OCI-LY1 (cell line): ENCODE measurements at regions not wholly inside any gene's neighbourhood (a gene's known extent, or its start where the extent isn't known, plus 50 kb on each side); places are given as distances from the start of the nearest gene placed in this dataset.

Experiments used
- H2AFZ ChIP-seq: fragments of 200-600 bp; sonication (generic), shearing (Covaris generic); 2 replicates; pipeline ENCODE4 v1.6.0; 2014; ENCODE audit warnings: antibody characterized with exemption, mild to moderate bottlenecking, low read length
- H3F3A ChIP-seq: fragments of 200-600 bp; sonication (generic), shearing (Covaris generic); 2 replicates; pipeline ENCODE4 v1.6.0; 2014; ENCODE audit warnings: mild to moderate bottlenecking, antibody characterized with exemption, low read length, moderate library complexity; ENCODE audit not compliant: insufficient read depth
- H3K27ac ChIP-seq: fragments of 200-600 bp; sonication (generic); 2 replicates; pipeline ENCODE4 v1.5.1; 2014; ENCODE audit warnings: low read length, mixed run types, mild to moderate bottlenecking, low read depth; ENCODE audit not compliant: poor library complexity, severe bottlenecking
- H3K27me3 ChIP-seq: fragments of 200-600 bp; sonication (generic); 2 replicates; pipeline ENCODE4 v1.6.0; 2014; ENCODE audit warnings: antibody characterized with exemption, mild to moderate bottlenecking, low read length, moderate library complexity; ENCODE audit not compliant: insufficient read depth
- H3K36me3 ChIP-seq: fragments of 200-600 bp; sonication (generic); 2 replicates; pipeline ENCODE4 v1.6.1; 2014; ENCODE audit warnings: mild to moderate bottlenecking, antibody characterized with exemption, low read length, moderate library complexity, mixed read lengths; ENCODE audit not compliant: insufficient read depth
- H3K4me1 ChIP-seq: fragments of 200-600 bp; sonication (generic); 2 replicates; pipeline ENCODE4 v1.5.1; 2014; ENCODE audit warnings: mild to moderate bottlenecking, low read length, moderate library complexity; ENCODE audit not compliant: insufficient read depth, severe bottlenecking
- H3K4me2 ChIP-seq: fragments of 200-600 bp; sonication (generic), shearing (Covaris generic); 2 replicates; pipeline ENCODE4 v1.6.1; 2014; ENCODE audit warnings: low read length
- H3K4me3 ChIP-seq: fragments of 200-600 bp; sonication (generic); 2 replicates; pipeline ENCODE4 v1.5.1; 2014; ENCODE audit warnings: low read length, low read depth, mild to moderate bottlenecking, mixed read lengths; ENCODE audit not compliant: poor library complexity, severe bottlenecking
- H3K79me2 ChIP-seq: fragments of 200-600 bp; shearing (Covaris generic); 2 replicates; pipeline ENCODE4 v1.6.1; 2016; ENCODE audit warnings: mixed run types, low read length, mixed read lengths; ENCODE audit not compliant: insufficient read depth
- H3K9ac ChIP-seq: fragments of 200-600 bp; sonication (generic), shearing (Covaris generic); 2 replicates; pipeline ENCODE4 v1.6.1; 2014; ENCODE audit warnings: mild to moderate bottlenecking, low read length, mixed read lengths
- H3K9me2 ChIP-seq: fragments of 200-600 bp; sonication (generic), shearing (Covaris generic); 2 replicates; pipeline ENCODE4 v1.6.1; 2014; ENCODE audit warnings: low read depth, mild to moderate bottlenecking, low read length, mixed read lengths
- H3K9me3 ChIP-seq: fragments of 200-600 bp; shearing (Covaris generic); 2 replicates; pipeline ENCODE4 v1.6.1; 2014; ENCODE audit warnings: low read length, mixed read lengths
- H4K20me1 ChIP-seq: fragments of 200-600 bp; sonication (generic), shearing (Covaris generic); 2 replicates; pipeline ENCODE4 v1.6.0; 2016; ENCODE audit warnings: mild to moderate bottlenecking, low read length; ENCODE audit not compliant: insufficient read depth
- CTCF ChIP-seq: fragments of 200-600 bp; sonication (generic), shearing (Covaris generic); IDR thresholded peaks from 2 replicates; pipeline ENCODE4 v1.5.1; 2017; ENCODE audit warnings: mild to moderate bottlenecking, antibody characterized with exemption, low read length, moderate library complexity, mixed read lengths
- EZH2 ChIP-seq: fragments of 200-600 bp; sonication (generic), shearing (Covaris generic); IDR thresholded peaks from 2 replicates; pipeline ENCODE4 v1.8.0; 2017; ENCODE audit warnings: borderline replicate concordance, mixed run types, mild to moderate bottlenecking, antibody characterized with exemption, low read length, moderate library complexity, mixed read lengths

- H3K27me3 ChIP-seq: no peaks in the 10 kb centered on the region
Measured at GRCh38 chr17:12369065-12369464, 296.6 kb upstream of the MYOCD start.

GRCh38 chr17:12376276-12376675 lies 289.4 kb upstream of the MYOCD start:
- Histone ChIP-seq H3K9ac (no peak overlapping the region), H2AFZ (no peak overlapping the region), H3F3A (no peaks in the 10 kb centered on the region), H3K79me2 (no peaks in the 10 kb centered on the region), H3K36me3 (no peaks in the 10 kb centered on the region), H3K27ac (no peak overlapping the region), H3K9me2 (no peaks in the 10 kb centered on the region), H3K4me3 (no peak overlapping the region), H3K9me3 (no peaks in the 10 kb centered on the region), H3K4me2 (no peak overlapping the region), H3K4me1 (no peaks in the 10 kb centered on the region), H3K27me3 (no peaks in the 10 kb centered on the region), H4K20me1 (no peaks in the 10 kb centered on the region)
- no peak for TF ChIP-seq EZH2
- no peak for TF ChIP-seq CTCF

More at GRCh38 chr17:12369065-12369464, 296.6 kb upstream of the MYOCD start:
- Histone ChIP-seq H3K4me1 (no peaks in the 10 kb centered on the region), H3K36me3 (no peaks in the 10 kb centered on the region), H4K20me1 (no peaks in the 10 kb centered on the region), H3K4me3 (no peak overlapping the region), H3K27ac (no peak overlapping the region), H2AFZ (no peak overlapping the region), H3K9me2 (no peaks in the 10 kb centered on the region), H3F3A (no peaks in the 10 kb centered on the region), H3K9me3 (no peaks in the 10 kb centered on the region), H3K4me2 (no peak overlapping the region), H3K9ac (no peak overlapping the region), H3K79me2 (no peaks in the 10 kb centered on the region)
- no peak for TF ChIP-seq EZH2
- no peak for TF ChIP-seq CTCF

GRCh38 chr17:12386225-12386624 lies 279.5 kb upstream of the MYOCD start:
- TF ChIP-seq CTCF: no peak
- no peak for TF ChIP-seq EZH2
- H3K27ac ChIP-seq: no peak overlapping the region
- no peak overlapping the region for H3K4me3 ChIP-seq
- no peak overlapping the region for H2AFZ ChIP-seq
- no peaks in the 10 kb centered on the region for H4K20me1 ChIP-seq
- H3F3A ChIP-seq: no peaks in the 10 kb centered on the region
- H3K4me2 ChIP-seq: no peak overlapping the region
- no peaks in the 10 kb centered on the region for H3K79me2 ChIP-seq
- H3K9me2 ChIP-seq: no peaks in the 10 kb centered on the region
- H3K9me3 ChIP-seq: no peaks in the 10 kb centered on the region
- no peak overlapping the region for H3K9ac ChIP-seq
- H3K36me3 ChIP-seq: no peaks in the 10 kb centered on the region
- no peaks in the 10 kb centered on the region for H3K4me1 ChIP-seq
- no peaks in the 10 kb centered on the region for H3K27me3 ChIP-seq
